GM18868 (cell line): ENCODE measurements at regions not wholly inside any gene's neighbourhood (a gene's known extent, or its start where the extent isn't known, plus 50 kb on each side); places are given as distances from the start of the nearest gene placed in this dataset.

Source experiments
- ATAC-seq: cut with Tn5 transposase; IDR thresholded peaks from one replicate; pipeline ENCODE4 v1.9.1; 2021; ENCODE audit warnings: mild to moderate bottlenecking, moderate library complexity; ENCODE audit not compliant: unreplicated experiment

DNA sequence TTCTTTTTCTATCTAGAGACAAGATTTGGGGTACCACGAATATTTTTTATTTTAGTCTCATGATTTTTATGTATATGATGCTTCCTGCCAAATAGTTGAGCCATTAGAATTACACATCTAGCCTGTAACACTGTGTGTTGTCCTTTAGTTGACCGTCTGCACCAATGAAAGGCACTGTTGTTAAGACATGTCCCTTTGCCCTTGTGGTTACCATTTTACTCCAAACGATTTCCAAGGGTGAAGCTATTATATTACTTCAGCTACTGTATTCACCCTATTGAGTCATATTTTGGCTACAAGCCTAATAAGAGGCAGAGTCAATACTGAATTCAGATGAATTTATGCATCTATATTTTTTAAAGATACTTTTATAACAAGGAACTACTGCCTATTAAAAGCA, 207.6 kb downstream of the CETN3 start:
- ATAC-seq, result no peak

- ATAC-seq, result no peak
These were observed 216.3 kb downstream of the CETN3 start for GRCh38 chr5:90193185-90193822.

DNA sequence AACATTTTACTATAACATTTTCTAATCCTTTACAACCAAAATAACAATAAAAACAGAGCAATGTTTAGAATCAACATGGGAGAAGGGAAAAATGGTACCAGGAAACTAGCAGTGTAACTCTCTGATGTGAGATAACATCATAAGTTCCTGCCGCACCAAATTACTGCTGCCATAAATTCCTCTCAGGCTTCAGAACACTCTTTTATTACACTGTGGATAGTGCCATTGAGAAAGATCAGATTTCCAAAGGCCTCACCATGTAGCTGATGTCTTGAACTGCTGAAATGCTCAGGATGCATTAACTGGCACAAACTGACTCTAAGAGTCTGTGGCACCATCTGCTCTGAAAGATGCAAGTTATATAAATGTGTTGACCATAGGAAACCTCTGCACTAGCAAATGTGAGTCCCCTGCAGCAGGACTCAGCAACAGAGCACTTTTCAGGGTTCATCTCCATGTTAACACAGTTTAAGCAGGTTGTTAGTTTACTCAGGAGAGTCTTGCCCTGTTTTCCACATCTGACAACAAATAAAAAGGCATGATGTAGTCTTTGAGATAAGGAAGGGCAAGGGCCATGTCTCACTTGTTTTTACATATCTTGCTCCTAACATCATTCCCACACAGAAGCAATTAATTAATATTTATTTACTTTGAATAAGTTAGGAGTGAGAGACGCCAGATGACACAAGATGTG, 218.1 kb downstream of the CETN3 start:
- ATAC-seq, result no peak

GRCh38 chr5:90185897-90186468, 223.6 kb downstream of the CETN3 start:
- no peak for ATAC-seq

GRCh38 chr5:90184764-90185163, 224.8 kb downstream of the CETN3 start:
- ATAC-seq, result no peak

DNA sequence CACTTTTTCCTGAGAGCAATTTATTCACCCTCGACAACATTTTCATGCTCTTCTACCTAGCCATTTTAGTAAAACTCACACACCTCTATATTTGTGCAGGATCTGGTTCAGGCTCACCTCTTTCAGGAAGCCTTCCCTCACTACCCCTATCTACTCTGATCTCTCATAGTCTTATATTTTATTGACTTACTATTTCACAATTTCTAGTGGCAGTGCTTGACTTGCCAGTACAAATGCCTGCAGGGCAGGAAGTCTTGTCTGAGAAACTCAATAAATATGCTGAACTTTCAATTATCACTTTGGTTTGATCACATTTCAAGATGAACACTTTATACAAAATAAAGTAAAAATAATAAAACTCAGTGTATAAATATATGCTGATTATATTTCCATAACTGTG, 226.8 kb downstream of the CETN3 start:
- no peak for ATAC-seq

GRCh38 chr5:90174236-90174635, 235.3 kb downstream of the CETN3 start:
- ATAC-seq, result no peak

- ATAC-seq, result no peak
These were observed 236.1 kb downstream of the CETN3 start for GRCh38 chr5:90173299-90174030.

- no peak for ATAC-seq
These were observed 238.1 kb downstream of the CETN3 start for GRCh38 chr5:90171466-90171865.

DNA sequence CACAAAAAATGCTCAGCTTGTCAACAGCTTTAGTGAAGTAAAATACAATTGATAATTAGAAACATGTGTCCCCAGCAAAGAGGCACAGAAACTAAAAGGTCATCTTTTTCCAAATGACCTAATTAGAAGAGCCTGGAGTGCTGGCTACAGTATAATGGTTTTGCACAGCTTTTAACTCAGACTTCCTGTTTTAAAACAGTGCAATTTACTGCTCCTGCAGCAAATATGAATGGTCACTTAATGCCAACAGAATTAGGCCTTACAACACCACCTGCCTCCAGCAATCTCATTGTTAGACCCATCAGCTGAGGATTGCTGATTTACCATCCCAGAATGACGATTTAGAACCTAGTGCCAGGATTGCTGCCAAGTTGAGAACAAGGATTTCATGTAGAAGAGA, 239.3 kb downstream of the CETN3 start:
- no peak for ATAC-seq

- no peak for ATAC-seq
These were observed 240.5 kb downstream of the CETN3 start for GRCh38 chr5:90169078-90169477.

DNA sequence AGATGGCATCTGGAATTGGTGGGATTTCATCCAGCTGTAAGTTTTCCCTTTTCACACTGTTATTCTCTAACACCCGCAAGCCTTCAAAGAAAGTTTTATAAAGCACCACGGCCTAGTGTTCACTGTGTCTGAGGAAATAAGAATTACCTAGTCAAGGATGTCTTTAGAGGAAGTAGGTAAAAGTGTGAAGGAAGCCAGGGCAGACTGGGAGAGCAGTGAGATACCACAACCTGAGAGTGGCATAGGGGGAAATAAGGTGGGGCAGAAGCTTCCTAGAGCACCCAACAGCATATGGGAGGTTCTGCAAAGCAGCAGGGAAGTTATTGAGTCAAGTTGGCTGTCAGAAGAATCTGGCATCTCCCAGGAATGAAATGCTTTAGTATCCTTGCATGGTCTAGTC, 241.2 kb downstream of the CETN3 start:
- ATAC-seq, result no peak

DNA sequence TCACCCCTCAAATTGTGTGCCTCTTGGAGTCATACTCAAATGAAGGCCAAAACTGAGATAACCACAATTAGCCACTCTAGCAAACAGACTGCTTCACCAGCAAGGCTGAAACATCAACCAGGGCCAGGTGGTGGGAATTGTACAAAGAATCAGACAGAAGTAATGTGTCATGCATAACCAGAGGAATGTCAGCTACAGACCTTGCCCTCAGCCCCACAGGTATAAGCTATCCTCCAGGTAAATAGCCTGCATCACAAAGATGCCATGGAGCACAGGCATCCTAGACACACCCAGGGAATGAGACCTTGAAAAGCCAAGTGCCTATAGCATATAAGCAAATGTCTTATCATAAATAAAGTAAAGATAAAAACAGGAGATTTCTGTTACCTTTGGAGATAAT, 242.7 kb downstream of the CETN3 start:
- ATAC-seq, result no peak

GRCh38 chr5:90162324-90162723, 247.2 kb downstream of the CETN3 start:
- no peak for ATAC-seq

GRCh38 chr5:90161414-90161813, 248.1 kb downstream of the CETN3 start:
- ATAC-seq, result no peak

DNA sequence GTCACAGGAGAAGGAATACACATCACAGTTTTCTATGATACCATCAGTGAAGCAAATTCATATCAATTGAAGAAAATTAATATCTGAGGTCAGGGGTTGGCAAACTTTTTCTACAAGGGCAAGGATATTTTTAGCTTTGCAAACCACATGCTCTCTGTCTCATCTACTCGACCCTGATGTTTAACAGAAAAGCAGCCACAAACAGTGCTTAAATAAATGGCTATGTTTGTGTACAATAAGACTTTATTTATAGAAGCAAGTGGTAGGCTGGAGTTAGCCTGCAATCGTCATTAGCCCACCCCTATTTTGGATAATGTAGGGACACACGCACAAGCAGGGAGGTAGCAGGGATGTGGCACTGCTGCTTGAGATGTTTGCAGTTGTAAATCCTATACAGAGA, 251.4 kb downstream of the CETN3 start:
- ATAC-seq, result no peak

DNA sequence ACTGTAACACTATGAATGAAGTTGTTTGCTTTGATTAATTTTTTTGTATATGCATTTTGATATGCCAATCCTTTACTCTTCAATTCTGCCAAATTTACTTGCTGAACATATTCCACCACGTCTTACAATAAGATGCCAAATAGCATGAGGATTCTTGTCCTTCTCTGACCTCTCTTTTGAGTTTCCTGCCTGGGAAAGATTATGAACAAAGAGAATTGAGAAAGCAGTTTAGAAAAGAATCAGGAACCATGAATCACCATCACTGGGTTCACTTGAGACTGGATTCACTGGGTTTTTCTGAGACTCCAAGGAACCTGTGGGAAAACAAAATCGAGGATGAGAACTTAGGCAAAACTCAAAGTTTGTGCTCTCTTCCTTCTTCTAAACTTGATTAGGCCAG, 256.5 kb downstream of the CETN3 start:
- no peak for ATAC-seq

DNA sequence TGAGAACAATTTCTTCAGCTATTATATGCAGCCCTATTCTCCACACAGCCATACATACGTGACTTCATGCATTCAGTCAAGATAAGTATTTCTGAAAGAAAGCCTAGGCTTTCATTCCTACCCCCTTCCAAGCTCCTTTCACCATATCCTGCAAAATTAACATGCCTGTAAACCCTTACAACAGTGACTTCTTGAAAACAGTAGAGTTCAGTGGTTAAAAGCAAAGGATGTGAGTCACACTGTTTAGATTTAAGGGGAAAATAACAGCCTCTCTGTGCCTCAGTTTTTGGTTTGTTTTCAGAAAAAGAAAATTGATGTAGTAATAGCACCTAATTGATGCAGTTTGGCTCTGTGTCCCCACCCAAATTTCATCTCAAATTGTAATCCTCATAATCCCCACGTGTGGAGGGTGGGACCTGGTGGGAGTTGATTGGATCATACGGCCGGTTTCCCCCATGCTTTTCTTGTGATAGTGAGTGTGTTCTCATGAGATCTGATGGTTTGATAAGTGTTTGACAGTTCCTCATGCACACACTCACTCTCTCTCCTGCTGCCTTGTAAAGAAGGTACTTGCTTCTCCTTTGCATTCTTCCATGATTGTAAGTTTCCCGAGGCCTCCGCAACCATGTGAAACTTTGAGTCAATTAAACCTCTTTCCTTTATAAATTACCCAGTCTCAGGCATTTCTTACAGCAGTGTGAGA, 264.8 kb downstream of the CETN3 start:
- ATAC-seq, result no peak

DNA sequence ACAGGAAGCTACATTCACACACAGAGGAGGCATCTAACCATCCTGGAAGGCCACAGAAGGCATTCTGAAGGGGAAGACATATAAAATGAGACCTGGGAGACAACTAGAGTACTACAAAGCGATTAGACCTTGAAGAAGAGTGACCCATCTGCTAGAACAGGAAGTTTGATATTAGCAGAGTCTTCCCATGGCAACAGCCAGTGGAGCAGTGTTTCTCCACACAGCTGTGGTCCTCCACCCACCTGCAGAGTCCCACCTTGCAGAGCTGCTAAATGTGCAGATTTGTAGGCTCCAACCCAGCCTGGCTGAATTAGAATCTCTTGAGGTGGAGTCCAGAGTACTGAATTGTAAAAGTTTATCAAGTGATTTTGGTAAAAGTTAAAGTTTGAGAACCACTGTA, 267.0 kb downstream of the CETN3 start:
- ATAC-seq, result no peak

- ATAC-seq, result no peak
These were observed 267.6 kb downstream of the CETN3 start for GRCh38 chr5:90141984-90142383.

DNA sequence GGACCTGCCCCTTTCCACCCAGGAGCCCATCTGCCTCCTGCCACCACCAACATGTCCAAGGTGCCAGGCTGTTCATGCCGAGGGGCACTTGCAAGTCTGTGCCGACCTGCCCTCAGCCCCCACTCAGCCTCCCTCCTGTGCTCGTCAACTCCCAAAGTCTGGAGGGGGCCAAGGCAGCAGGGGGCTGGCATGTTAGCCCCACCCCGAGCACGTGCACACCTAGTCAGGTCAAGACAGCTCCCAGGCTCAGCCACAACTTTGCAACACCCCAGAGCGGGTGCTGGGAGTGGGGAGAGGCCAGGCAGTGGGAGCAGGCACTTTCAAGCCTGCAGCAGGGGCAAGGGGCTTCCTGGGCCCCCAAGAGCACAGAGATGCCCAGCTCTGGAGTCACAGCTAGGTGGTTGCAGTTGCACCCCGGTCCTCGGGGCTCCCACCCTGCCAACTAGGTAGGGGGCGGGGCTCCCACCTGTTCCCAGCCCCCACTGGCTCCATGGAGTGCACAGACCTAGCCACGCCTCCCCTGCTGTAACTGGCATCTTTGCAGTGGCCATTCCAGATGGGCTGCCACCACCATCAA, 272.5 kb downstream of the CETN3 start:
- ATAC-seq, result no peak
